Adrenal gland (tissue), 9 donors: ENCODE measurements at regions not wholly inside any gene's neighbourhood (a gene's known extent, or its start where the extent isn't known, plus 50 kb on each side); places are given as distances from the start of the nearest gene placed in this dataset.
"Not testable (repeated sequence)": the region's sequence is repeated elsewhere in the genome, so short reads cannot be mapped to it uniquely, and the experiment has no call there.

ENCODE experiments used
- DNase-seq, 7 donors: peaks; one replicate each; pipeline ENCODE4 v3.0.0-alpha.2; 2019 to 2020
- H3K27ac ChIP-seq, 5 donors: fragments of 200-600 bp; sonication (generic) in 4 of 5; 1 replicate in 3 of 5; 2 replicates in 2 of 5; pipeline versions ENCODE4 v1.5.1 to v1.8.0; 2016 to 2020; ENCODE audit warnings: mild to moderate bottlenecking in 1 of 5
- H3K27me3 ChIP-seq: fragments of 200-600 bp; 2 replicates; pipeline ENCODE4 v1.8.0; 2021
- H3K36me3 ChIP-seq, 2 donors: fragments of 200-600 bp; replicated peaks in 1 of 2; 1 replicate in 1 of 2; 2 replicates in 1 of 2; pipeline versions ENCODE4 v1.5.1 to v1.8.0; 2018 to 2022
- H3K4me1 ChIP-seq, 2 donors: fragments of 200-600 bp; replicated peaks in 1 of 2; 1 replicate in 1 of 2; 2 replicates in 1 of 2; pipeline versions ENCODE4 v1.5.1 to v1.8.0; 2018 to 2021
- H3K4me3 ChIP-seq, 4 donors: fragments of 200-600 bp; sonication (generic) in 3 of 4; one replicate each; pipeline ENCODE4 v1.5.1; 2016 to 2018
- H3K9me3 ChIP-seq, 3 donors: fragments of 200-600 bp; sonication (generic) in 1 of 3; replicated peaks in 1 of 3; 1 replicate in 2 of 3; 2 replicates in 1 of 3; pipeline versions ENCODE4 v1.5.1 to v1.8.0; 2016 to 2021
- CTCF ChIP-seq, 6 experiments: fragments of 450-650 bp in 4 of 6; fragments of 200-600 bp in 2 of 6; sonication (generic) in 1 of 6; IDR thresholded peaks; 1 replicate in 5 of 6; 2 replicates in 1 of 6; pipeline versions ENCODE4 v1.5.1 to v1.8.0; 2016 to 2021; ENCODE audit warnings: antibody characterized with exemption in 6 of 6, mild to moderate bottlenecking in 2 of 6, moderate library complexity in 1 of 6
- POLR2A ChIP-seq, 2 donors: fragments of 450-650 bp; IDR thresholded peaks; one replicate each; pipeline ENCODE4 v1.6.1; 2017; ENCODE audit warnings: antibody characterized with exemption in 2 of 2, mild to moderate bottlenecking in 2 of 2, moderate library complexity in 1 of 2
- WGBS, 4 donors: extraction: QIAGEN DNeasy Blood & Tissue Kit in 2 of 4; methylation state at CpG; one replicate each; pipeline versions ENCODE4 v1.1.5 to v1.1.7; 2013 to 2017; 5-methylcytosine and 5-hydroxymethylcytosine counted together
- intact Hi-C, 2 donors: fragments of 100-400 bp; cut with DNase I; formaldehyde crosslinking; loops; one replicate each; pipeline versions ENCODE4 v1.14.1 to v1.15.0; 2022 to 2023
- donor health status: healthy with polysubstance abuse.
- donor health status: Bipolar disorder and iron deficiency.
- donor health status: DM: yes; HTN: yes; CAD: no.
- donor health status: DM: no; HTN: no; CAD: no.
- donor health status: DM: no; HTN: no; CAD: no.

GRCh38 chr15:77864211-77865105 lies 213.1 kb downstream of the TBC1D2B start:
- Histone ChIP-seq H3K4me1 (no peaks in the 10 kb centered on the region), H3K27me3 (no peaks in the 10 kb centered on the region), H3K9me3 (no peaks in the 10 kb centered on the region), H3K4me3 (no peak overlapping the region), H3K27ac (no peak overlapping the region), H3K36me3 (no peaks in the 10 kb centered on the region)
- peak in 1 of 7 donors; percentile 7 for DNase-seq
- WGBS, 4 donors: 66 to 81% (median 72%) methylated on average over 5 to 21 of the region's 21 CpGs
- TF ChIP-seq CTCF (IDR thresholded peaks at IDR 0.05) (no peak), POLR2A (IDR thresholded peaks at IDR 0.05) (no peak)
- intact Hi-C loops: no loop called here

- H3K4me3 ChIP-seq: no peak overlapping the region
- no peaks in the 10 kb centered on the region for H3K36me3 ChIP-seq
- H3K27me3 ChIP-seq: no peaks in the 10 kb centered on the region
- WGBS, 4 donors: 69 to 86% (median 80%) methylated on average over 6 to 12 of the region's 12 CpGs
- DNase-seq: peak in 1 of 7 donors; percentile 2
- no peaks in the 10 kb centered on the region for H3K4me1 ChIP-seq
- TF ChIP-seq CTCF (IDR thresholded peaks at IDR 0.05) (no peak), POLR2A (IDR thresholded peaks at IDR 0.05) (no peak)
- H3K27ac ChIP-seq: no peak overlapping the region
- intact Hi-C loops: no loop called here
- H3K9me3 ChIP-seq: no peaks in the 10 kb centered on the region
These were observed 213.9 kb downstream of the TBC1D2B start for GRCh38 chr15:77863491-77864105.

GRCh38 chr15:77862651-77863104 lies 214.8 kb downstream of the TBC1D2B start:
- intact Hi-C loops: no loop called here
- Histone ChIP-seq H3K4me1 (no peaks in the 10 kb centered on the region), H3K4me3 (no peak overlapping the region), H3K9me3 (no peaks in the 10 kb centered on the region), H3K27ac (no peak overlapping the region), H3K36me3 (no peaks in the 10 kb centered on the region), H3K27me3 (no peaks in the 10 kb centered on the region)
- 74 to 85% (median 82%) methylated on average over 5 to 13 of the region's 13 CpGs for WGBS, 4 donors
- peak in 1 of 7 donors; percentile 1 for DNase-seq
- TF ChIP-seq POLR2A (IDR thresholded peaks at IDR 0.05) (no peak), CTCF (IDR thresholded peaks at IDR 0.05) (no peak)

- H3K27me3 ChIP-seq, H3K36me3 ChIP-seq, H3K9me3 ChIP-seq, H3K4me3 ChIP-seq, intact Hi-C loops, H3K4me1 ChIP-seq, H3K27ac ChIP-seq: not testable (repeated sequence)
- WGBS, 4 donors: 70 to 84% (median 77%) methylated on average over 7 to 10 of the region's 10 CpGs
- peak in 1 of 7 donors; percentile 2 for DNase-seq
These were observed 215.4 kb downstream of the TBC1D2B start for GRCh38 chr15:77861997-77862635.
